Ammon's horn (tissue), 1 donor: ENCODE measurements at regions not wholly inside any gene's neighbourhood (a gene's known extent, or its start where the extent isn't known, plus 50 kb on each side); places are given as distances from the start of the nearest gene placed in this dataset.

ENCODE experiments used
- DNase-seq: peaks from one replicate; pipeline ENCODE4 v3.0.0-alpha.2; 2016; ENCODE audit warnings: low spot score

GRCh38 chr13:72346716-72347115 is 380.7 kb downstream of the MZT1 start:
- DNase-seq = no peak

DNA sequence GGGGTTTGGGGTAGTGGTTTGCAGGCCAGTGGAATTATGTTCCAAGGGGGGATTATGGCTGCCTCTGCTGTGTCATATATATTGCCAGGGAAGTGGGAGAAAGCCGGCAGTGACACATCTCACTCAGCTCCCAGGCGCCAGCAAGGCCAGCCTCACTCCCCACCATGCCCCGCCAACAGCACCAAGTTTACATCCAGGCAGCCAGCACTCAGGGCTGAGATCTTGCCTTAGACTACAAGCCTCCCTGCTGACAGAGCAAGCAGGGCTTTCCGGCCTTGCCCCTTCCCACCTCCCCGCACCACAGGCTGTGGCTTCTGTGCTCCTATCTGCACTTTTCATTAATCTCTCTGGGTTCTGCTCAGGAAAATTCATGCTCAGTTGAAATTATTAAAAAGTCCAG is 385.1 kb downstream of the MZT1 start:
- no peak for DNase-seq

DNA sequence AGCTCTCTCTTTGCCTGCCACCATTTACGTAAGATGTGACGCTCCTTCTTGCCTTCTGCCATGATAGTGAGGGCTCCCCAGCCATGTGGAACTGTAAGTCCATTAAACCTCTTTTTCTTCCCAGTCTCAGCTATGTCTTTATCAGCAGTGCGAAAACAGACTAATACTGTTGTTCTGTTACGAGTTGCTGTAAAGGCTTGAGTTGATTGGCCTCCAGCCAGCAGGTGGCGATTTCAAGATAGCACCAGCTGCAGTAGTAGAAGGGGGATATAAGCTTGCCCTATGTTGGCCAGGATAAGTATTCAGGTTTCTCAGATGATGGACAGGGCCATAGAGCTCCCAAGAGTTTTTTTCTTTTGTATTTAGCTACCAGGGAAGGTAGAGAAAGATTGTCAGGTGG is 385.5 kb downstream of the MZT1 start:
- no peak for DNase-seq

DNA sequence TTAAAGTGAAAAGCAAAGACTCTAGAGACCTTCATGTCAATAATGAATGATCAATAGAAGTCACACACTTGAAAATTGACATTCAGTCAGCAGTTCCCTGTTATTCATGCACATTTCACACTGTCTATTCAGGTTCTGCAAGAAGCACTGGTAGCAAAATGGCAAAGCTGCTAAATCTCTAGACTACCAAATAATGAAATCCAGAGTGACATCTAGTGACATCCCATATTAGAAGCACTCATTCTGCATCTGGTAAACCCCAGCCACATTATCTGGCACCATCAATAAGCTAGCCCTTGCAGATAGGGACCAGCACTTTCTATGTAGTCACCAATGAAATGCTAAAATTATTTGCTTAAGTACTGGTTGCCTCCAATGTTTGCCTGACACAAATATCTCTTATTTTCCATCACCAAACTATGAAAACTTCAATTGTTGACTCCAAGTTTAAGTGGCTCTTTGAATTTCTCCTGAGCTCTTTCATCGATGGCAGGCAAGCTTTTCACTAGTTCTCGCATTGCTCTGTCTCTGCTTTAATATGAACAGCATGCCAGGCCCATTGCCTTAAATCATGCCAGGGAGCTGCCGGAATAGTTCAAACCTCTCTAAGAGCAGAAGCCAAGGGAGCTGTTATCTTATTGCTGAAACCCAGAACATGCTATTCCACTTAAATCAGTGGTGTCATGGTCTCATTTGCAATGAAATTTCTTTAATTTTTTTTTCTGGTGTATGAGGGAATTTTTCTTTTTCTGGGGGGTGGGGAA is 409.9 kb downstream of the MZT1 start:
- DNase-seq = peak; percentile 27

DNA sequence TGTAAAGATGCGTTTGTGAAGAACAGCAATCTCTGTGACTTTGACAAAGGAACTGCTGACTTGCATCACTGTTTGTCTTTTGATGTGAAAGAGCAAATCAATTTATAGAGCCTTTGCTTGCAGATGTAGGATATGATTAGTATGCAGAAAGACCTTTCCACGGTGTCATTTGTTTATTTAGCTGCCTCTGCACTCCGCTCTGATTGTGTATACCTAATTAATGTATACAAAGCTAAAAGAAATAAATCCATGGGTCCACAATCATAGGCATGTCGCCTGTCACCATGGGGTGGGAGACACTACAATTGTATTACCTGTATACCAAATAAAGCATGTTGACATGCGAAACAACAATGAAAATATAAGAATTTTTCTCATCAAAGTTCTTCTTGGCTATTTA is 410.7 kb downstream of the MZT1 start:
- no peak for DNase-seq

DNA sequence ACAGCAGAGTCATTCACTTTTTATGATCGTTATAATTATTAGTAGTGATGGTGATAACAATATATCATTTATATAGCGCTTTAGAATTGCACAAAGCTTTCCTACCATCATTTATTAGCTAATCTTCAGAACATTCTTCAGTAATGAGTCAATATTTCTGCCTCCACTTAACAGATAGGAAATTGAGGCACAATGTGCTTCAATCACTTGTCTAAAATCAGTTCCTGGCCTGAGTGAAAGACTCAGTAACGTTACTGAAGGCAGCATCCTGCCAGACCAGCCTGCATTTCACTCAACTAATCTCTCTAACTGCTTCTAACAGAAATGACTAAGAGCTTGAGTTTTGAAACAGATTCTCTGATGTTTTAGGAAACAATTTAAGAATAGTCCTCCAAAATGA is 412.1 kb downstream of the MZT1 start:
- DNase-seq = no peak

GRCh38 chr13:72314210-72314609 is 413.2 kb downstream of the MZT1 start:
- DNase-seq = no peak

DNA sequence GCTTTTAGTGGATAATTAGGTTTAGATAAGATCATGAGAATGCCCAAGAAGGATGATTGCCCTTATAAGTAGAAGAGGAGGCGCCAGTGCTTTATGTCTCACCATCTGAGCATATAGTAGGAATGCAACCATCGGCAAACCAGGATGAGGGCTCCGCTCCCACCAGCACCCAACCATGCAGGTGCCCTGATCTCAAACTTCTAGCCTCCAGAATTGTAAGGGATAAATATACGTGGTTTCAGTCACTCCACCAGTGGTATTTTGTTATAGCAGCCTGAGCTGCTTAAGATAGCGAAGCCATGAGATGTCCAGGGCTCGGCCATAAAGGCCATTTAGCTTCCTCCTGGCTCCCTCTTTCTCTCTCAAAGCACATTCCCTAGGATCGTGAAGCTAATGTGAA is 413.9 kb downstream of the MZT1 start:
- DNase-seq = no peak

- DNase-seq = no peak
Observed at GRCh38 chr13:72303941-72304746, 423.3 kb downstream of the MZT1 start.

DNA sequence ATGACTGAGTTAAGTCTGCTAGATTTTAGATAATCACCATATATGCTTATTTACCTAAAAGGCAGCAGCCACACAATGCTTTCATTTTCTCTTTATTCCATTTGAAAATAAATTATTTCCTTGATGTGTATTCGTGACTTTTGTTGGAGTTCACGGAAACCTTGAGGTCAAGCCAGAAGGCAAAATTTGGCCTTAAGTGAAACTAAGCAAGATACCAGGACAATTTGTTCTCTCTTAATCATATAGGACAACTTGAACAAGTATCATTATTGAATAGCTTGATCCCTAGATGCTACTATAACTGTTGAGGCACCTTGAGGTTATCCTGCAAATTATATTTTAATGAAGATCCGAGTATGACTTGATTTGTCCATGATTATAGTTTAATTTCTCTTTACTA is 429.2 kb upstream of the DACH1 start:
- DNase-seq = no peak

- no peak for DNase-seq
Observed at GRCh38 chr13:72295153-72295552, 428.1 kb upstream of the DACH1 start.

DNA sequence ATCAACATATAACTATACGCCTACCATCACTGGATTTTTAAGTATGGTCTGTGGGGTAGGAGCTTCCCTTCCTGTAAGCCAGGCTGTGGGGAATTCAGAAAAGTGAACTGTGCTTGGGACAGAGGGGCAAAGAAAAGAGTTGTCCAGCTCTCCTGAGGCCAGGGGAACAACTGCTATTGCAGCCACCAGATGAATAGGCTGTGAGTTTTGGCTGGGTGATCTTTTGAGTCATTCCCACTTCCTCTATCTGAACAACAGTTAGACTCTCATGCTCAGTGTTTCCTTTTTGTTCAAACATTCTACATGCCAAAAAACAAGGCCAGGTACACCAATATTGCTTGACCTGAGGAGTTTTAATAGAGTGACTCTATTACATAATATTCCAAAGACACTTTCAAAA is 426.2 kb upstream of the DACH1 start:
- no peak for DNase-seq

GRCh38 chr13:72290962-72291681 is 424.1 kb upstream of the DACH1 start:
- DNase-seq = no peak

DNA sequence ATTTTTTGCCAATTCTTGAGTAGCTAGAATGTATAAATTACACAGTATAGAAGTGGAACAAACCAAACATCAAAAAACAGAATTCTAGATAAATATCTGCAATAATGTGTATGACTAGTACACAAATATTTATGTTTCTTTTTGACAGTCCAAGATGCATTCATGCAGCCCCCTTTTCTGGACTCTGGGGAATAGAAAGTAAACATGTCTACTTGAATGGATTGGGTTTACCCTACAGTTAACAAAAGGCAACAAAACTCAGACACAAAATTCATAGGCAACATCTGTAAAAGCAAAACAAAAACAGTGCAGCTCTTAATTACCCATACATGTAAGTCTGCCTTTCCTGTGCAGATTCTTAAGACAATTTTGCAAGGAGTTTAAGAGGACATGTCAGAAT is 419.4 kb upstream of the DACH1 start:
- no peak for DNase-seq

DNA sequence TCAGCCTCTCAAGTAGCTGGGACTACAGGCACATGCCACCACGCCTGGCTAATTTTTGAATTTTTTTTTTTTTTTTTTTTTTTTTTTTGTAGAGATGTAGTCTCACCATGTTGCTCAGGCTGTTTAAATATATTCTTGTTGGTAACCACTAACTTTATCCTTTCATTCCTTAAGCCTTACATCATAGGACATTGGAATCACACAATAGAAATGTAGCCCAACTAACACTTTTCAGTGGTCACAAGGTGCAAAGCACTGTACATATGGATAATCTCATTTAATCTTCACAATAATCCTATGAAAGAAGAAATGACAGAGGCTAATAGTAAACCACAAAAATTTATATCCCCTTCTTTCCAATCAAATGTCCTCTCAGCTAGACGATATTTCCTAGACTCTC is 417.8 kb upstream of the DACH1 start:
- DNase-seq = no peak

GRCh38 chr13:72261732-72262131 is 394.7 kb upstream of the DACH1 start:
- DNase-seq = no peak

DNA sequence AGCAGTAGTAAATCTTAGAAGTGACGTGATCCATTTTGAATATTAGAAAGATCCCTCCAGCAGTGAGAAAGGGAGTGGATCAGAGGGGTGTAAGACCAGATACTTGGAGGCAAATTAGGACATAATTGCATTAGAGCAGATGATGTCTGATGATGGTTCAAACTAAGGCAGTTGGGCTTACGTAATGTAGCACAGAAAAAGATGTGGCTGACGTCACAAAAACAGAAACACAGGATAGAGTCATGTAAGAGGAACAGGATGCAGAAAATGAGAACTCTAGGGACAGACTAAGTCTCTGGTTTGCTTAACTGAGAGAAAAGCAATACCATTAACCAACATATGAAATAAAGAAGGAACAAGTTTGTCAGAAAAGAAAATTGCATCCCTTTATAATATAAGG is 392.5 kb upstream of the DACH1 start:
- no peak for DNase-seq

- DNase-seq = no peak
Observed at GRCh38 chr13:72258340-72258981, 391.5 kb upstream of the DACH1 start.

- DNase-seq = peak; percentile 47
Observed at GRCh38 chr13:72255908-72256307, 388.9 kb upstream of the DACH1 start.

DNA sequence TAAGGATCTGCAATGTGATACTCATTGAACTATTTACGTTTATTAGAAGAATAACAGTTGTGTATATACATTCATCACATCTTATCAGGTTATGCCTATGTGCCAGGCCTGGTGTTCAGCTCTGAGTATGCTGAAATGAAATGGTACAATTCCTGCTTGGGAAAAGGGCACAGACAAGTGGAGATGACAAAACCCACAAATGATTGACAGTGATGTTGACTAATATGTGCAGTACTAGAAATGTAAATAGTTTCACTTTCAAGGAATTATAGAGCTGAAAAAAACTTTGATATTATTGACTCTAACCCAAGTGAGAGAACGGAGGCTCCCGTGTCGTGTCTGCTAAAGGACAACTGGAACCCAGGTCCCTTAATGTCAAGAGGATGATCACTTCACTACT is 386.8 kb upstream of the DACH1 start:
- no peak for DNase-seq

GRCh38 chr13:72246396-72246795 is 379.4 kb upstream of the DACH1 start:
- DNase-seq = no peak

DNA sequence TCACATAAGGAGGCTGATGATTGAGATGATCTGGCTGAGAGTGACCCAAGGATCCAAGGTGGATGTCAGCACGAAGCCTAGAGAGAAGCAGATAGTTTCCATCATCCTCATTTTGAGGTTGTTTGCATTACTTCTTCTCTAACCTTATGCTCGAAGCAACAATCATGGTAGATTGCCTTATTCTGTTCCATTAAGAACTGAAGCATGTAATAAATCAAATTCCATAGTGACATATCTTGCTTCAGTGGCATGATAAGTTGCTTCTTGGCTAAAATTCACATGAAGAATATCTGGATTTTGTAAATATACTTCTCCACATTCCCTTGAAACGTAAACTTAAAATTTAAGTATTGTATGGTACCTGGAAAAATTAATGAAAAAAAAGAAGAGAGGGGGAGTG is 377.8 kb upstream of the DACH1 start:
- DNase-seq = no peak
